GM18517 (cell line): ENCODE measurements at regions not wholly inside any gene's neighbourhood (a gene's known extent, or its start where the extent isn't known, plus 50 kb on each side); places are given as distances from the start of the nearest gene placed in this dataset.
A peak's percentile ranks its signal among the peaks of the same experiment; 100 is the strongest.

Experiments used
- ATAC-seq: cut with Tn5 transposase; IDR thresholded peaks from one replicate; pipeline ENCODE4 v1.9.1; 2021; ENCODE audit warnings: mild to moderate bottlenecking, moderate library complexity; ENCODE audit not compliant: unreplicated experiment

DNA sequence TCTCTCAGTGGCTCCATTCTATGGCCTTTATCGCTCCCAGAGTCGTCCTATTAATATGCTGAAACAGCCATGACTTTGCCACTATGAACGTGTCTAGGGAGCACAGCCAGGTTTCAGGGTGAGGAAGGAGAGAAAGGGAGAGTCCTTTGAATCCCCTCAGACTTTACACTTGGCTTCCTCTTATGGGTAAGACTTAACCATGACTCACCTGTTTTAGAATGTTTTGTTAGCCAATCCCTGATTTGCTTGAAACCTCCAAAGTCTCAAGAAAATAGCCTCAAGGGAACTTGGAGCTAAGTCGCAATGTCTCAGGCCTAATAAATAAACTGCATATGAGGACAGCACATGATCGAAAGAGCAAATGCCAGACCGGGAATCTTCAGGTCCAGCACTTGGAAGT is 131.2 kb upstream of the RCN1 start:
- no peak for ATAC-seq

GRCh38 chr11:31958076-31958735 is 132.7 kb upstream of the RCN1 start:
- ATAC-seq = peak; percentile 90

GRCh38 chr11:31957674-31958073 is 133.2 kb upstream of the RCN1 start:
- peak; percentile 12 for ATAC-seq

DNA sequence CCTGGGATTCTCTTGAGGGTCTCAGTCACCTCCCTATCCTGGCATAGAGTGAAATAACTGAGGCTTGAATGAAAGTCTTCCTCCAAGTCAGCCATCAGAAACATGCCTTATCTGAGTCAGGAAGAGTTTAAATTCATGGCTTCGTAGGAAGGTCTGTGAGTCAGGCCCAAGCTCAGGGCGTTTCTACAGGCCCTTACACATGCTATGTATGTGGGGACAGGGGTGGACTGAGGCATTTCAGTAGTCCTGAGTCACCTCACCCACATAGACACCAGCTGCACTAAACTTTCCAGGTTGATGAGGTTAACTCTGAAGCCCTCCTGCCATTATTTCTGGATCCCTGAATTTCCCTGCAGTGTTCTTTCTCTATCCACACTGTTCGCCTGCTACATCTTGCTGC is 134.6 kb upstream of the RCN1 start:
- no peak for ATAC-seq

GRCh38 chr11:31955838-31956237 is 135.0 kb upstream of the RCN1 start:
- ATAC-seq = no peak

- ATAC-seq = no peak
Observed at GRCh38 chr11:31953803-31954327, 137.0 kb upstream of the RCN1 start.

DNA sequence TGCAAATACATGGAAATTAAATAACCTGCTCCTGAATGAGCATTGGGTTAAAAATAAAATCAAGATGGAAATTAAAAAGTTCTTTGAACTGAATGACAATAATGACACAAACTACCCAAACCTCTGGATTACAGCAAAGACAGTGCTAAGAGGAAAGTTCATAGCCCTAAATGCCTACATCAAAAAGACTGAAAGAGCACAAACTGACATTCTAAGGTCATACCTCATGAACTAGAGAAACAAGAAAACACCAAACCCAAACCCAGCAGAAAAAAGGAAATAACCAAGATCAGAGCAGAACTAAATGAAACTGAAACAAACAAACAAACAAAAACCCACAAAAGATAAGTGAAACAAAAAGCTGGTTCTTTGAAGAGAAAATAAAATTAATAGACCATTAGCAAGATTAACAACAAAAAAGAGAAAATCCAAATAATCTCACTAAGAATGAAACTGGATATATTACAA is 138.6 kb upstream of the PAX6 start:
- ATAC-seq = peak; percentile 91

DNA sequence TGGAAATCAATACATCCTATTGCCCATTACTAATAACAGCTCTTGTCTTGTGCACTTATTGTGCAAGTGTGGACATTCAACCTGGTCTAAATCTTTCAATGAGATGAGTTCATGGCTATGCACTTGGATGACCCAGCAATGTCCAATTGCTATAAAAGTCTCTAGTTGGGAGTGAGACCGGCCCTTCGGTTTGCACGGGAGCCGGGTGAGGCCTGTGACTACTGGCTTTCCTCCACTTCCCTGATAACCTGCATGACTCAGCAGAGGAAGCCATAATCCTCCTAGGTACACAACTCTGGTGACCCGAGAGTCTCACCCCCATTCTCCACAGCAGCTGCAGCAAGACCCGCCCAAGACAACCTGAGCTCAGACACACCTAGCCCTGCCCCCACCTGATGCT is 135.9 kb upstream of the PAX6 start:
- ATAC-seq = no peak

- ATAC-seq = peak; percentile 87
Observed at GRCh38 chr11:31943056-31943780, 132.1 kb upstream of the PAX6 start.

GRCh38 chr11:31940371-31941037 is 129.4 kb upstream of the PAX6 start:
- ATAC-seq = no peak

- no peak for ATAC-seq
Observed at GRCh38 chr11:31939004-31939403, 127.9 kb upstream of the PAX6 start.

DNA sequence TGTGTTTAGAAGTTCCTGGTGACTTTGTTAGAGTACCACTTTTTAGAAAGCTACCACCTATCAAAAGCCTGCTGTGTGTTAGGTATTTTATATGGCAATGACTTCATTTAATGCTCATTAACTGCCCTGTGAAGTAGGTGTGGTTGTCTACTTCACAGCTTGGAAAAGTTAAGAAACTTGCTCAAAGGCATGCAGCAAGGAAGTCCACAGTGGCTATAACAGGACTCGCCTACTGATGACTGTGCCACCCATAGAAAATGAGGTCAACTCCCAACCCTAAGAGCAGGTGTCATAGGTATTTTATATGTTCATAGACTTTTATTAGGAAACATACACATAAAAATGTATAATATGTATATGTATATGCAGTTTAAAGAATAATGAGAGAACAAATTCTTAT is 125.2 kb upstream of the PAX6 start:
- no peak for ATAC-seq

DNA sequence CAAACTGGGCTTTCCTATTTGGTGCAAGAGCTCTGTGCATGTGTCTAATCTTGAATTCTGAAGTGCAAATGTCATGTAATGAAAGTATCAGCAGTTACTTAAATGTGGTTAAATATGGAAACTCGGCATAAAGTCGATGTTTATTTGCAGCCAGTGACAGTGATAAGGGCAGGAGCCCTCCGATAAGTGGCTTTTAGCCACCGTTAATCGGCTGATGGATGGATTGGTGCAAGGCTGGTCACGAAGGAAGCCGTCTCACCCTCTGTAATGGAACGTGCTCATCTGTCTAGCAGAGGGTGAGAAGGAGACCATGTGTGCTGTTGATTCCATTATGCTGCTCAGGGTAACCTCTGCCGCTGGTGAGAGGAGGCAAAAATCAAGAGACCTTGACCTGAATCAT is 121.8 kb upstream of the PAX6 start:
- ATAC-seq = no peak

DNA sequence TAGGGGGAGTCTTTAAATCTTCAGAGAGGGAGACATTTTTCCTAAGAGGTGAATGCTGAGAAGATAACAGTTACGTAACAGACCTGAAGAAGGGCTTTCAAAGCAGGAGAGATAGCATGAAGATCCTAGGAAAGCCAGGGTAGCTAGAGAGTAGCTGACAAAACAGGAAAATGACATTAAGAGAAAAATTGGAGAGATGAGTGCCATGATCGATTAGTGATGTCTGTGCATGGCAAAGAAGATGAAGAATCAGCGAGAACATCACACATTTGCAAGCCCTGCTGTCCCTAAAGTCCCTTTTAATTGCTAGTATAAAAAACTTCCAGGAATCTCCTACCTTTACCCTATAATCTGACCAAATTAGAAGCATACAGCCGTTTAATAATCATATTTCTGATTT is 116.9 kb upstream of the PAX6 start:
- no peak for ATAC-seq

GRCh38 chr11:31926816-31927528 is 115.8 kb upstream of the PAX6 start:
- no peak for ATAC-seq

DNA sequence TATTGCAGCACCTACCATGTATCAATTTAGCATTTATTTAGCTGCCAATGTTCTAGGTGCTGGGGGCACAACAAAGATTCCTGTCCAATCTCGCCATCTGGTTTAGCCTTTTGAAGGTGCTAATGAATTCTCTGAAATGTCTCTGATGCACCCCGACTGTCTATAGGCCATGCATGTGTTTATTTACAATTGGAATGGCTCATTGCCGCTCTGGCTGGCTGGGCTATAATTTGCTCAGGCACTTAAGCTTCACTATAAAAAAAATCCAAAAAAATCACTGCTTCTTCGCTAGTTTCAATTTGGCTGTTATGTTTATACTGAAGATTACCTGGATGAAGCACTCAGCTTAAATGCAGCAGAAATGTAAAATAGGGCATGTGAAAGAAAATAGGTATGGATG is 115.0 kb upstream of the PAX6 start:
- no peak for ATAC-seq

GRCh38 chr11:31922450-31922849 is 111.3 kb upstream of the PAX6 start:
- no peak for ATAC-seq

DNA sequence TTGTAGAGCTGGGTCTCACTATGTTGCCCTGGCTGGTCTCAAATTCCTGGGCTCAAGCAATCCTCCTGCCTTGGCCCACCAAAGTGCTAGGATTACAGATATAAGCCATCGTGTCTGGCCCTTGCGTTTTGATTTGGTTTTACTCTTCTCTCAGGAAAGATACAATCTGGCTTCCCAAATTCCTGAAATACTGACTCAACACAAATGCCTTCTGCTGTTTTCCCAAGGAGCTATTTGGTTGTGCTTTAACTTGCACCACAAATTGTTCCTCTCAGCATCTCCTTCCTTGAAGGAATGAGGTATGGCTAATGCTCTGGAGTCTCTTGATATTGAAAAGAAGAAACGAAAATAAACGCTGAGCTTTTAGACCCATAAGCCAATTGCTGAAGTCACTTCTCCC is 110.0 kb upstream of the PAX6 start:
- no peak for ATAC-seq

GRCh38 chr11:31919175-31919574 is 108.1 kb upstream of the PAX6 start:
- no peak for ATAC-seq

DNA sequence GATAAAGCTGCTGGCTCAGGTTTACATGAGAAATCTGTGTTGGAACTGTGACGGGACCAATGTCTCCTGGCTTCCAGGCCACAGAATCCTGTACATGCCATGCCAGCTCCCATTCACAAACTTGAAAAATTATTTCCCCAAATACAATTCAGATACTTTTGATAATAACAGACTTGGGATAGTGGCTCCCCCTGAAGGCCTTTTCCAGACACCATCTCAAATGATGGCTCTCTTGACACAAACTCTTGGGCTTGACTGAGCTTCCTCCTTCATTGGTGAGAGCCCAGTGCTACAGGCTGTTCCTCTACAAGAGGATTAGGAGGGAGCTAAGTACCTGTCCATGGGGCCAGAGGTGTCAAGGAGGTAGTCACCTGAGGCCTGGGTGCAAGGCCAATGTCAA is 104.7 kb upstream of the PAX6 start:
- ATAC-seq = no peak

- ATAC-seq = no peak
Observed at GRCh38 chr11:31913985-31914384, 102.9 kb upstream of the PAX6 start.
